GM12878 (cell line): ENCODE measurements at regions not wholly inside any gene's neighbourhood (a gene's known extent, or its start where the extent isn't known, plus 50 kb on each side); places are given as distances from the start of the nearest gene placed in this dataset.

Experiments used
- CTCF ChIP-seq, 3 experiments: IDR thresholded peaks in 2 of 3; conservative IDR thresholded peaks in 1 of 3; 2 replicates each; pipeline ENCODE4 v1.5.1; 2011; ENCODE audit warnings: low read depth in 3 of 3, low read length in 3 of 3, mild to moderate bottlenecking in 3 of 3, control low read depth in 2 of 3, moderate library complexity in 2 of 3, inconsistent platforms in 1 of 3, mixed read lengths in 1 of 3; ENCODE audit not compliant: control insufficient read depth in 2 of 3, insufficient read depth in 1 of 3; ENCODE audit errors: extremely low read depth in 1 of 3
- E2F8 ChIP-seq: fragments of 450-650 bp; IDR thresholded peaks from 2 replicates; pipeline ENCODE4 v1.6.1; 2018; ENCODE audit warnings: mild to moderate bottlenecking, low read depth, moderate library complexity; ENCODE audit not compliant: partially characterized antibody
- GABPA ChIP-seq: IDR thresholded peaks from 2 replicates; pipeline ENCODE4 v1.6.1; 2014; ENCODE audit warnings: antibody characterized with exemption, low read depth, mild to moderate bottlenecking, inconsistent platforms
- JUND ChIP-seq: IDR thresholded peaks from 2 replicates; pipeline ENCODE4 v1.6.1; 2012; ENCODE audit warnings: low read depth, mild to moderate bottlenecking, low read length, improper control_type of control experiment, moderate library complexity
- NFIC ChIP-seq: IDR thresholded peaks from 2 replicates; pipeline ENCODE4 v1.6.1; 2012; ENCODE audit warnings: low read depth, mild to moderate bottlenecking, inconsistent platforms, low read length, moderate library complexity
- NFYB ChIP-seq: IDR thresholded peaks from 2 replicates; pipeline ENCODE4 v1.6.1; 2011; ENCODE audit warnings: low read depth, mild to moderate bottlenecking, low read length, improper control_type of control experiment, moderate library complexity; ENCODE audit not compliant: insufficient read depth
- POLR2AphosphoS5 ChIP-seq: IDR thresholded peaks from 2 replicates; pipeline ENCODE4 v1.6.1; 2011; ENCODE audit warnings: mild to moderate bottlenecking, low read length, inconsistent platforms
- RAD21 ChIP-seq: IDR thresholded peaks from 2 replicates; pipeline ENCODE4 v1.6.1; 2011; ENCODE audit warnings: mild to moderate bottlenecking, low read depth, low read length, moderate library complexity; ENCODE audit not compliant: insufficient read depth
- SREBF2 ChIP-seq: IDR thresholded peaks from 2 replicates; pipeline ENCODE4 v1.6.1; 2012; ENCODE audit warnings: mild to moderate bottlenecking, low read length
- TCF12 ChIP-seq: IDR thresholded peaks from 2 replicates; pipeline ENCODE4 v1.6.1; 2011; ENCODE audit warnings: low read depth, mild to moderate bottlenecking, low read length
- USF1 ChIP-seq: IDR thresholded peaks from 2 replicates; pipeline ENCODE4 v1.6.1; 2011; ENCODE audit warnings: borderline replicate concordance, low read depth, mild to moderate bottlenecking, moderate library complexity, mixed read lengths, low read length; ENCODE audit not compliant: insufficient read depth; ENCODE audit errors: extremely low read length

- TF ChIP-seq TCF12 (no peak), NFYB (no peak), NFIC (no peak), RAD21 (no peak), CTCF (IDR thresholded peaks at IDR 0.05 in 2 of 3, conservative IDR thresholded peaks at IDR 0.05 in 1 of 3; ENCODE audit: control insufficient read depth in 2 of 3, extremely low read depth in 1 of 3, insufficient read depth in 1 of 3, low read depth in 3 of 3, low read length in 3 of 3) (no peak), JUND (no peak), E2F8 (no peak), GABPA (no peak), SREBF2 (no peak), POLR2AphosphoS5 (no peak), USF1 (no peak)
These were observed 471.2 kb upstream of the ACTBL2 start for GRCh38 chr5:57953792-57954191.
